H1 (cell line): ENCODE measurements at regions not wholly inside any gene's neighbourhood (a gene's known extent, or its start where the extent isn't known, plus 50 kb on each side); places are given as distances from the start of the nearest gene placed in this dataset.

Experiments used
- CTCF ChIA-PET: fragments of 300-600 bp; sonication (Branson Sonifier 250); formaldehyde crosslinking; loops from one replicate; lab custom pipeline; 2021; ENCODE audit not compliant: partially characterized antibody; lab: Charles Lee
- POLR2A ChIA-PET: fragments of 300-600 bp; sonication (Branson Sonifier 250); formaldehyde crosslinking; loops from one replicate; lab custom pipeline; 2021; ENCODE audit warnings: inconsistent platforms; ENCODE audit not compliant: partially characterized antibody; lab: Charles Lee
- DNase-seq, 2 experiments: peaks; one replicate each; pipeline versions ENCODE4 v3.0.0 to v3.0.0-alpha.2; 2010 to 2022; ENCODE audit warnings: low spot score in 2 of 2, low read depth in 1 of 2, mixed read lengths in 1 of 2
- FAIRE-seq: peaks from 2 replicates; lab custom pipeline; 2011; peaks lifted over from hg19 to GRCh38; lab: Jason Lieb, UNC
- H2AFZ ChIP-seq: 2 replicates; pipeline ENCODE4 v1.8.1; 2012; ENCODE audit warnings: low read length, inconsistent platforms
- H2AK5ac ChIP-seq: 2 replicates; pipeline ENCODE4 v1.6.1; 2013; ENCODE audit warnings: low read depth, low read length
- H2BK120ac ChIP-seq: replicated peaks from 2 replicates; pipeline ENCODE3; 2013; ENCODE audit warnings: low read depth, low read length, inconsistent platforms
- H2BK12ac ChIP-seq: 2 replicates; pipeline ENCODE4 v1.6.1; 2013; ENCODE audit warnings: low read depth, low read length
- H2BK15ac ChIP-seq: 2 replicates; pipeline ENCODE4 v1.6.1; 2013; ENCODE audit warnings: low read length
- H2BK20ac ChIP-seq: 2 replicates; pipeline ENCODE4 v1.6.1; 2013; ENCODE audit warnings: low read length
- H2BK5ac ChIP-seq: 2 replicates; pipeline ENCODE4 v1.6.1; 2013; ENCODE audit warnings: low read depth, low read length
- H3K14ac ChIP-seq: 2 replicates; pipeline ENCODE4 v1.6.1; 2013; ENCODE audit warnings: inconsistent platforms; ENCODE audit not compliant: insufficient read length
- H3K18ac ChIP-seq: 2 replicates; pipeline ENCODE4 v1.6.1; 2013; ENCODE audit warnings: low read length; ENCODE audit errors: extremely low read depth
- H3K23ac ChIP-seq: 2 replicates; pipeline ENCODE4 v1.6.1; 2013; ENCODE audit warnings: inconsistent platforms; ENCODE audit not compliant: insufficient read length
- H3K23me2 ChIP-seq: 2 replicates; pipeline ENCODE4 v1.6.1; 2013; ENCODE audit warnings: low read depth, low read length
- H3K27ac ChIP-seq: 2 replicates; pipeline ENCODE4 v1.6.1; 2011; ENCODE audit warnings: low read depth, low read length, inconsistent platforms
- H3K27me3 ChIP-seq, 4 experiments: replicated peaks in 1 of 4; 1 replicate in 1 of 4; 2 replicates in 3 of 4; pipeline versions ENCODE4 v1.6.1 to v1.8.1; 2011 to 2013; ENCODE audit warnings: low read length in 3 of 4, mild to moderate bottlenecking in 3 of 4, inconsistent platforms in 2 of 4, mixed read lengths in 2 of 4, moderate library complexity in 1 of 4; ENCODE audit not compliant: control insufficient read depth in 3 of 4, insufficient read depth in 3 of 4; ENCODE audit errors: extremely low read depth in 1 of 4
- H3K36me3 ChIP-seq, 4 experiments: 2 replicates each; pipeline versions ENCODE4 v1.6.1 to v1.8.1; 2011 to 2013; ENCODE audit warnings: mild to moderate bottlenecking in 4 of 4, low read length in 3 of 4, moderate library complexity in 2 of 4, control low read depth in 1 of 4, inconsistent platforms in 1 of 4; ENCODE audit not compliant: insufficient read depth in 4 of 4, control insufficient read depth in 2 of 4
- H3K4ac ChIP-seq: replicated peaks from 2 replicates; pipeline ENCODE3; 2013; ENCODE audit warnings: low read length, low read depth, mixed read lengths, inconsistent platforms; ENCODE audit not compliant: insufficient read length
- H3K4me1 ChIP-seq, 4 experiments: replicated peaks in 1 of 4; 1 replicate in 1 of 4; 2 replicates in 3 of 4; pipeline versions ENCODE4 v1.6.1 to v1.8.1; 2011 to 2013; ENCODE audit warnings: low read length in 3 of 4, inconsistent platforms in 2 of 4, mixed read lengths in 1 of 4; ENCODE audit not compliant: insufficient read depth in 4 of 4, control insufficient read depth in 3 of 4
- H3K4me2 ChIP-seq, 2 experiments: 2 replicates each; pipeline versions ENCODE4 v1.6.1 to v1.8.1; 2011 to 2013; ENCODE audit warnings: low read depth in 2 of 2, low read length in 2 of 2, control low read depth in 1 of 2, inconsistent platforms in 1 of 2, mild to moderate bottlenecking in 1 of 2; ENCODE audit not compliant: insufficient read depth in 1 of 2
- H3K4me3 ChIP-seq, 4 experiments: fragments of 200-600, 300-600 bp in 1 of 4; sonication (generic), shearing (Covaris generic), sonication (Bioruptor Twin) in 1 of 4; 2 replicates each; pipeline versions ENCODE4 v1.5.1 to v1.8.1; 2011 to 2016; ENCODE audit warnings: low read length in 4 of 4, low read depth in 3 of 4, control low read depth in 2 of 4, inconsistent platforms in 2 of 4, mild to moderate bottlenecking in 2 of 4, mixed read lengths in 1 of 4, moderate library complexity in 1 of 4; ENCODE audit not compliant: insufficient read depth in 2 of 4; ENCODE audit errors: extremely low read depth in 1 of 4
- H3K56ac ChIP-seq: replicated peaks from 2 replicates; pipeline ENCODE3; 2013; ENCODE audit warnings: low read depth, mild to moderate bottlenecking, mixed read lengths, low read length, inconsistent platforms; ENCODE audit not compliant: insufficient read length
- H3K79me1 ChIP-seq: 2 replicates; pipeline ENCODE4 v1.6.1; 2013; ENCODE audit warnings: low read depth, low read length, control low read depth
- H3K79me2 ChIP-seq, 2 experiments: 2 replicates each; pipeline versions ENCODE4 v1.6.1 to v1.8.1; 2012 to 2013; ENCODE audit warnings: low read length in 2 of 2, mild to moderate bottlenecking in 2 of 2, inconsistent platforms in 1 of 2; ENCODE audit not compliant: insufficient read depth in 2 of 2, control insufficient read depth in 1 of 2
- H3K9ac ChIP-seq, 4 experiments: replicated peaks in 1 of 4; 1 replicate in 1 of 4; 2 replicates in 3 of 4; pipeline versions ENCODE4 v1.6.1 to v1.8.1; 2011 to 2013; ENCODE audit warnings: low read depth in 3 of 4, low read length in 3 of 4, control low read depth in 2 of 4, mild to moderate bottlenecking in 2 of 4, moderate library complexity in 2 of 4, inconsistent platforms in 1 of 4; ENCODE audit errors: extremely low read depth in 1 of 4
- H3K9me3 ChIP-seq, 2 experiments: 2 replicates each; pipeline versions ENCODE4 v1.6.1 to v1.8.1; 2012 to 2013; ENCODE audit warnings: mild to moderate bottlenecking in 2 of 2, moderate library complexity in 2 of 2, control low read depth in 1 of 2, inconsistent platforms in 1 of 2, low read depth in 1 of 2, low read length in 1 of 2, mixed read lengths in 1 of 2; ENCODE audit not compliant: insufficient read depth in 2 of 2
- H4K20me1 ChIP-seq, 2 experiments: replicated peaks in 1 of 2; 2 replicates each; pipeline versions ENCODE3 to v1.8.1; 2011 to 2013; ENCODE audit warnings: inconsistent platforms in 2 of 2, low read length in 2 of 2, mild to moderate bottlenecking in 1 of 2; ENCODE audit not compliant: insufficient read depth in 2 of 2, control insufficient read depth in 1 of 2
- H4K5ac ChIP-seq: 2 replicates; pipeline ENCODE4 v1.6.1; 2013; ENCODE audit warnings: low read length, low read depth, mixed read lengths, inconsistent platforms; ENCODE audit not compliant: insufficient read length
- H4K8ac ChIP-seq: 2 replicates; pipeline ENCODE4 v1.8.0; 2013; ENCODE audit warnings: mild to moderate bottlenecking, moderate library complexity, low read length, inconsistent platforms; ENCODE audit not compliant: insufficient read depth; ENCODE audit errors: extremely low read depth
- H4K91ac ChIP-seq: replicated peaks from 2 replicates; pipeline ENCODE3; 2013; ENCODE audit warnings: low read length, mixed read lengths, inconsistent platforms; ENCODE audit not compliant: insufficient read length
- CTBP2 ChIP-seq: IDR thresholded peaks from 2 replicates; pipeline ENCODE4 v1.7.0; 2011; ENCODE audit warnings: borderline replicate concordance, mild to moderate bottlenecking, moderate library complexity, mixed read lengths, low read length; ENCODE audit not compliant: insufficient read depth, insufficient read length
- HDAC2 ChIP-seq, 2 experiments: fragments of 300-600 bp in 1 of 2; sonication (generic) in 1 of 2; IDR thresholded peaks; 2 replicates each; pipeline ENCODE4 v1.6.1; 2011 to 2012; ENCODE audit warnings: low read depth in 2 of 2, low read length in 2 of 2, mild to moderate bottlenecking in 2 of 2, moderate library complexity in 2 of 2, borderline replicate concordance in 1 of 2, inconsistent platforms in 1 of 2
- KDM4A ChIP-seq: IDR thresholded peaks from one replicate; pipeline ENCODE4 v1.7.1; 2012; ENCODE audit warnings: low read depth, mild to moderate bottlenecking, moderate library complexity, low read length, inconsistent platforms; ENCODE audit not compliant: severe bottlenecking
- NRF1 ChIP-seq: IDR thresholded peaks from 2 replicates; pipeline ENCODE4 v1.6.1; 2011; ENCODE audit warnings: mild to moderate bottlenecking, low read depth, low read length, improper control_type of control experiment
- RAD21 ChIP-seq, 2 experiments: IDR thresholded peaks in 1 of 2; conservative IDR thresholded peaks in 1 of 2; 2 replicates each; pipeline ENCODE4 v1.6.1; 2011; ENCODE audit warnings: low read depth in 2 of 2, low read length in 2 of 2, improper control_type of control experiment in 1 of 2, inconsistent platforms in 1 of 2, mild to moderate bottlenecking in 1 of 2, moderate library complexity in 1 of 2
- RFX5 ChIP-seq: IDR thresholded peaks from 2 replicates; pipeline ENCODE4 v1.6.1; 2011; ENCODE audit warnings: low read depth, low read length, improper control_type of control experiment, borderline replicate concordance
- SIN3A ChIP-seq, 2 experiments: IDR thresholded peaks in 1 of 2; conservative IDR thresholded peaks in 1 of 2; 2 replicates each; pipeline ENCODE4 v1.6.1; 2011 to 2012; ENCODE audit warnings: low read length in 2 of 2, improper control_type of control experiment in 1 of 2, low read depth in 1 of 2, mild to moderate bottlenecking in 1 of 2
- SRF ChIP-seq: IDR thresholded peaks from 2 replicates; pipeline ENCODE4 v1.6.1; 2011; ENCODE audit warnings: mild to moderate bottlenecking, low read depth, low read length, moderate library complexity
- WGBS, 2 experiments: shearing (Covaris generic) in 1 of 2; methylation state at CpG; one replicate each; pipeline versions ENCODE4 v1.1.6 to v1.1.7; 2013 to 2015; ENCODE audit warnings: low lambda C conversion rate in 2 of 2, mixed read lengths in 2 of 2, inconsistent platforms in 1 of 2, low coverage in 1 of 2, missing lambda C conversion rate in 1 of 2; ENCODE audit not compliant: insufficient replicate concordance in 2 of 2, insufficient coverage in 1 of 2, insufficient read length in 1 of 2; ENCODE audit errors: extremely low coverage in 1 of 2, missing lambda C conversion rate in 1 of 2; 5-methylcytosine and 5-hydroxymethylcytosine counted together
- TF ChIP-seq, protein P1 (sequence below): IDR thresholded peaks from 2 replicates; pipeline ENCODE4 v1.6.1; 2012; ENCODE audit warnings: inconsistent platforms
- TF ChIP-seq, protein P2 (sequence below): IDR thresholded peaks from 2 replicates; pipeline ENCODE4 v1.6.1; 2012; ENCODE audit warnings: low read length, inconsistent platforms

DNA sequence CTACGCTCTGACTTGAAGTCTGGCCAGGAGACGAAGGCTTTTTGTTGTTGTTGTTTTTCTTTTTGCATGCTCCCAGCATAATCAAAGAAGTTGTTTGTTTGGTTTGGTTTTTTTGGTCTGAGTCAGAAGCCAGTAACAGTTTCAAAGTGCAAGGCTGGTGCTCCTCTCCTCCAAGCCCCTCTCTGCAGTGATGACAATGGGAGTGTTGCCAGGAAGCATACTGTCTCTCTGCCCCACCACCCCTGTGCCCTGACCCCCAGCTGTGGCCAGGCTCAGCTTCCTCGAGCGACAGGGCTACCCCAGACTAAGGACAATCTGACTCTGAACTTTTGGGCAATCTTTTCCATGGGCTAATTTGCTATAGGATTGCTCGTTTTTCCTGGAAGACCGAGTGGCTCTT is 173.8 kb upstream of the PITX1 start:
- Histone ChIP-seq H3K56ac (no peak overlapping the region), H3K23ac (no peak overlapping the region), H3K4me2 (no peak overlapping the region), H2BK20ac (no peak overlapping the region), H3K9ac (no peak overlapping the region), H3K4me3 (no peak overlapping the region), H4K8ac (no peak overlapping the region), H3K14ac (no peak overlapping the region), H3K9me3 (no peaks in the 10 kb centered on the region), H3K36me3 (no peaks in the 10 kb centered on the region), H2AFZ (no peak overlapping the region), H3K4ac (no peak overlapping the region), H2BK15ac (no peak overlapping the region), H2BK12ac (no peak overlapping the region), H3K23me2 (no peaks in the 10 kb centered on the region), H2BK120ac (no peak overlapping the region), H4K5ac (no peak overlapping the region), H3K27me3 (no peaks in the 10 kb centered on the region; a peak in 1 of 7 replicates), H2AK5ac (no peak overlapping the region), H3K27ac (no peak overlapping the region), H2BK5ac (no peak overlapping the region), H4K20me1 (no peaks in the 10 kb centered on the region), H3K18ac (no peak overlapping the region), H4K91ac (no peak overlapping the region), H3K79me2 (no peaks in the 10 kb centered on the region; a peak in 1 of 4 replicates), H3K4me1 (peaks cover 0 to 6% (median 3%) of the 10 kb centered on the region in 4 experiments; a peak in 4 of 7 replicates), H3K79me1 (no peaks in the 10 kb centered on the region)
- no peak for FAIRE-seq
- DNase-seq, result no peak
- 96% methylated on average over 6 of the region's 6 CpGs; no CpG with 5 or more reads in 1 of the 2 experiments for WGBS, 2 experiments
- ChIA-PET CTCF (interaction anchor here (3.3 to 3.7 kb wide), 2 partner anchors 8 to 11 kb away, joined by 11 to 19 read pairs; no protein-coding TSS in a partner anchor), POLR2A (no interaction called here)
- TF ChIP-seq CTBP2 (no peak), KDM4A (no peak), NRF1 (no peak), HDAC2 (IDR thresholded peaks at IDR 0.05; ENCODE audit: borderline replicate concordance in 1 of 2, low read depth in 2 of 2, low read length in 2 of 2) (no peak), SIN3A (conservative IDR thresholded peaks at IDR 0.05 in 1 of 2, IDR thresholded peaks at IDR 0.05 in 1 of 2; ENCODE audit: low read depth in 1 of 2, low read length in 2 of 2) (no peak), RAD21 (IDR thresholded peaks at IDR 0.05 in 1 of 2, conservative IDR thresholded peaks at IDR 0.05 in 1 of 2; ENCODE audit: low read depth in 2 of 2, low read length in 2 of 2) (no peak), SRF (no peak), RFX5 (no peak)
- TF ChIP-seq, protein P1, sequence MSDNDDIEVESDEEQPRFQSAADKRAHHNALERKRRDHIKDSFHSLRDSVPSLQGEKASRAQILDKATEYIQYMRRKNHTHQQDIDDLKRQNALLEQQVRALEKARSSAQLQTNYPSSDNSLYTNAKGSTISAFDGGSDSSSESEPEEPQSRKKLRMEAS, result no peak
- TF ChIP-seq, protein P2, sequence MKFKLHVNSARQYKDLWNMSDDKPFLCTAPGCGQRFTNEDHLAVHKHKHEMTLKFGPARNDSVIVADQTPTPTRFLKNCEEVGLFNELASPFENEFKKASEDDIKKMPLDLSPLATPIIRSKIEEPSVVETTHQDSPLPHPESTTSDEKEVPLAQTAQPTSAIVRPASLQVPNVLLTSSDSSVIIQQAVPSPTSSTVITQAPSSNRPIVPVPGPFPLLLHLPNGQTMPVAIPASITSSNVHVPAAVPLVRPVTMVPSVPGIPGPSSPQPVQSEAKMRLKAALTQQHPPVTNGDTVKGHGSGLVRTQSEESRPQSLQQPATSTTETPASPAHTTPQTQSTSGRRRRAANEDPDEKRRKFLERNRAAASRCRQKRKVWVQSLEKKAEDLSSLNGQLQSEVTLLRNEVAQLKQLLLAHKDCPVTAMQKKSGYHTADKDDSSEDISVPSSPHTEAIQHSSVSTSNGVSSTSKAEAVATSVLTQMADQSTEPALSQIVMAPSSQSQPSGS, result no peak
